ENCODE measurements at regions not wholly inside any gene's neighbourhood (a gene's known extent, or its start where the extent isn't known, plus 50 kb on each side); places are given as distances from the start of the nearest gene placed in this dataset.

- no peak overlapping the region for H3K9ac ChIP-seq (ENCODE audit: control insufficient read depth, insufficient read depth, low read length)
- no peaks in the 10 kb centered on the region for H3K36me3 ChIP-seq (ENCODE audit: control insufficient read depth in 2 of 2, insufficient read depth in 2 of 2, low read length in 1 of 2)
- ChIA-PET POLR2A (no interaction called here), RAD21 (ENCODE audit: unreplicated experiment) (no interaction called here), SMC1A (ENCODE audit: uncharacterized antibody, unreplicated experiment) (no interaction called here), CTCF (no interaction called here)
- no TSS peak for BruUV-seq (replicated peaks)
- H3K4me3 ChIP-seq = no peak overlapping the region
- H3K27me3 ChIP-seq (replicated peaks in 1 of 2; ENCODE audit: control insufficient read depth in 2 of 2, insufficient read depth in 2 of 2, low read length in 1 of 2) = no peaks in the 10 kb centered on the region
- no peak overlapping the region for H3K27ac ChIP-seq (ENCODE audit: control insufficient read depth, insufficient read depth)
- no peak overlapping the region for H3K4me2 ChIP-seq (ENCODE audit: control insufficient read depth, insufficient read depth)
- no peaks in the 10 kb centered on the region for H3K79me2 ChIP-seq (ENCODE audit: control insufficient read depth, insufficient read depth, low read length)
- in situ Hi-C loops (cut with MboI) (no loop called here), intact Hi-C loops (cut with micrococcal nuclease; ENCODE audit: unreplicated experiment) (no loop called here)
- ATAC-seq (no peak), DNase-seq (ENCODE audit: low read depth, low spot score) (no peak), FAIRE-seq (no peak)
- H2AFZ ChIP-seq (ENCODE audit: control insufficient read depth, low read depth, low read length) = no peak overlapping the region
- H3K9me3 ChIP-seq (replicated peaks; ENCODE audit: control insufficient read depth, insufficient read depth, low read length) = no peaks in the 10 kb centered on the region
- no peaks in the 10 kb centered on the region for H4K20me1 ChIP-seq (ENCODE audit: control insufficient read depth, insufficient read depth)
- H3K4me1 ChIP-seq (ENCODE audit: control insufficient read depth, insufficient read depth, low read length) = no peaks in the 10 kb centered on the region
- WGBS (ENCODE audit: insufficient coverage, insufficient replicate concordance, low lambda C conversion rate, missing lambda C conversion rate) = 7% methylated on average over 1 of the region's 1 CpG
- TF ChIP-seq ZNF592 (IDR thresholded peaks at IDR 0.05) (no peak), NKRF (conservative IDR thresholded peaks at IDR 0.05) (no peak), PAX5 (IDR thresholded peaks at IDR 0.05; ENCODE audit: borderline replicate concordance, low read depth, low read length) (no peak), IRF5 (IDR thresholded peaks at IDR 0.05; ENCODE audit: borderline replicate concordance) (no peak), PBX3 (IDR thresholded peaks at IDR 0.05; ENCODE audit: insufficient replicate concordance, low read depth, low read length) (no peak), IRF3 (IDR thresholded peaks at IDR 0.05) (no peak), SPI1 (IDR thresholded peaks at IDR 0.05; ENCODE audit: borderline replicate concordance, insufficient read depth, low read depth, low read length) (no peak), TARDBP (IDR thresholded peaks at IDR 0.05; ENCODE audit: borderline replicate concordance) (no peak), BCLAF1 (IDR thresholded peaks at IDR 0.05) (no peak), EGR1 (IDR thresholded peaks at IDR 0.05; ENCODE audit: borderline replicate concordance in 1 of 2, low read depth in 2 of 2, low read length in 2 of 2) (no peak), HDGF (IDR thresholded peaks at IDR 0.05) (no peak), MTA3 (IDR thresholded peaks at IDR 0.05; ENCODE audit: borderline replicate concordance, low read length) (no peak)
Measured at GRCh38 chr13:62131604-62132003, 716.0 kb upstream of the PCDH20 start.
